ENCODE measurements at regions not wholly inside any gene's neighbourhood (a gene's known extent, or its start where the extent isn't known, plus 50 kb on each side); places are given as distances from the start of the nearest gene placed in this dataset.

- H3K27me3 Mint-ChIP-seq (ENCODE audit: insufficient read depth), result no peaks in the 10 kb centered on the region; the same call in 1 of the 2 replicates
- TF ChIP-seq, protein P1, sequence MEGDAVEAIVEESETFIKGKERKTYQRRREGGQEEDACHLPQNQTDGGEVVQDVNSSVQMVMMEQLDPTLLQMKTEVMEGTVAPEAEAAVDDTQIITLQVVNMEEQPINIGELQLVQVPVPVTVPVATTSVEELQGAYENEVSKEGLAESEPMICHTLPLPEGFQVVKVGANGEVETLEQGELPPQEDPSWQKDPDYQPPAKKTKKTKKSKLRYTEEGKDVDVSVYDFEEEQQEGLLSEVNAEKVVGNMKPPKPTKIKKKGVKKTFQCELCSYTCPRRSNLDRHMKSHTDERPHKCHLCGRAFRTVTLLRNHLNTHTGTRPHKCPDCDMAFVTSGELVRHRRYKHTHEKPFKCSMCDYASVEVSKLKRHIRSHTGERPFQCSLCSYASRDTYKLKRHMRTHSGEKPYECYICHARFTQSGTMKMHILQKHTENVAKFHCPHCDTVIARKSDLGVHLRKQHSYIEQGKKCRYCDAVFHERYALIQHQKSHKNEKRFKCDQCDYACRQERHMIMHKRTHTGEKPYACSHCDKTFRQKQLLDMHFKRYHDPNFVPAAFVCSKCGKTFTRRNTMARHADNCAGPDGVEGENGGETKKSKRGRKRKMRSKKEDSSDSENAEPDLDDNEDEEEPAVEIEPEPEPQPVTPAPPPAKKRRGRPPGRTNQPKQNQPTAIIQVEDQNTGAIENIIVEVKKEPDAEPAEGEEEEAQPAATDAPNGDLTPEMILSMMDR (IDR thresholded peaks at IDR 0.05), result no peak
- H3K9me3 Mint-ChIP-seq, result no peaks in the 10 kb centered on the region
These were observed 318.5 kb upstream of the B3GALT2 start for GRCh38 chr1:193504920-193505319.

DNA sequence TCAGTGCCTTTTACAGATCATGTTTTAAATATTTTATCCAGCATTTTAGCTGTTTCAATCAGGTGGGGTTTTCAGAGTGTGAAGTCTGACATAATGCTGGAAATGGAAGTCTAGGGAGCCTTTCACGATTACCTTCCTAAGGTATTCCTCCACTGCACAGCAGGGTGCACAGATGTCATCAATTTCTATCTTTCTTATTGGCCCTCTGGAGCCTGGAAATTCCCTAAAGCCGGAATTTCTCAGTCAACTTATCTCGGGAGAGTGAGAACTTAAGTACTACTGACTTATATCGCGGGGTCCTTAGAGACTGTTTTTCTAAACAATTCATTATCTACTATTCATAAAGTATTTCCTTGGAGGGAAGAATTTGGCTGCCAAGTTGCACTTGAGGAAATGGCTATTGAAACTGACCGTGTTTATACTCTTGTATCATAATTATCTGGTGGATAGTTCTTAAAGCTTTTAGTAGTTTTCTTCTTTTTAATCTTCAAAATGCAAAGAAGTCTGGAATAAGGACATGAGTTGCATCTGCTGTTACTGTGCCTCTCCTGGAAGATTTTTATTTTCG is 311.8 kb upstream of the B3GALT2 start:
- no peak overlapping the region for H3K4me3 Mint-ChIP-seq
- H3K4me1 Mint-ChIP-seq (ENCODE audit: low read depth), result no peaks in the 10 kb centered on the region
- H3K9me3 Mint-ChIP-seq, result no peaks in the 10 kb centered on the region
- H3K36me3 Mint-ChIP-seq (ENCODE audit: low read depth), result no peaks in the 10 kb centered on the region
- DNase-seq, result no peak
- H3K27me3 Mint-ChIP-seq (ENCODE audit: insufficient read depth), result no peaks in the 10 kb centered on the region
- H3K27ac Mint-ChIP-seq, result no peak overlapping the region
- TF ChIP-seq, protein P1 (IDR thresholded peaks at IDR 0.05), result no peak

More at GRCh38 chr1:193504920-193505319, 318.5 kb upstream of the B3GALT2 start:
- H3K36me3 Mint-ChIP-seq (ENCODE audit: low read depth), result no peaks in the 10 kb centered on the region
- H3K4me1 Mint-ChIP-seq (ENCODE audit: low read depth), result no peaks in the 10 kb centered on the region
- no peak overlapping the region for H3K27ac Mint-ChIP-seq
- DNase-seq, result no peak
- no peak overlapping the region for H3K4me3 Mint-ChIP-seq

- Mint-ChIP-seq H3K27me3 (ENCODE audit: insufficient read depth) (no peaks in the 10 kb centered on the region), H3K27ac (no peak overlapping the region)
These were observed 308.0 kb upstream of the B3GALT2 start for GRCh38 chr1:193494368-193494767.

GRCh38 chr1:193489191-193489590 is 302.8 kb upstream of the B3GALT2 start:
- no peak for DNase-seq
- H3K9me3 Mint-ChIP-seq, result peaks cover 4% of the 10 kb centered on the region; the same call in 1 of the 2 replicates
- H3K27ac Mint-ChIP-seq, result no peak overlapping the region
- no peaks in the 10 kb centered on the region for H3K27me3 Mint-ChIP-seq (ENCODE audit: insufficient read depth)
- TF ChIP-seq, protein P1 (IDR thresholded peaks at IDR 0.05), result no peak
- H3K36me3 Mint-ChIP-seq (ENCODE audit: low read depth), result no peaks in the 10 kb centered on the region
- H3K4me3 Mint-ChIP-seq, result no peak overlapping the region
- peaks cover 11% of the 10 kb centered on the region; the same call in 1 of the 2 replicates for H3K4me1 Mint-ChIP-seq (ENCODE audit: low read depth)

More at GRCh38 chr1:193494368-193494767, 308.0 kb upstream of the B3GALT2 start:
- no peak for DNase-seq
- H3K4me1 Mint-ChIP-seq (ENCODE audit: low read depth), result no peaks in the 10 kb centered on the region; the same call in 1 of the 2 replicates
- TF ChIP-seq, protein P1 (IDR thresholded peaks at IDR 0.05), result no peak
- H3K9me3 Mint-ChIP-seq, result peaks cover 4% of the 10 kb centered on the region; the same call in 1 of the 2 replicates
- no peak overlapping the region for H3K4me3 Mint-ChIP-seq
- H3K36me3 Mint-ChIP-seq (ENCODE audit: low read depth), result no peaks in the 10 kb centered on the region

DNA sequence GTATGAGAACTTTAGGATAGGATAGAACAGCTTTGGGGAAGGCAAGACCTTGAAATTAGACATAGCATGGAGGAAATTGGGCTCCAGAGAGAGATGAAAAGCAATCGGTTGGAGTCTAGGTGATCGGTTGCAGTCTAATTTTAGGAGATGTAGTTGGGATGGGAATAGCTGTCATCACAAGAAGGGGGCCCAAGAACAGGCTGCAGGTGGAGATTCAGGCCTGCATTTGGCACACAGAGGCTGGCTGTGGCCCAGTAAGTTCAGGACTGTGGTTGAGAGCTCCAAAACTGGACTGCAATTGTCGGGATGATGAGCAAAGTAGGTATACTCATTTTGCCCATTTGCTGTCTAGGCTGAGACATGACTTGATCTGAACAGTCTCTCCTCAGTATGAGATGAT is 301.3 kb upstream of the B3GALT2 start:
- H3K27ac Mint-ChIP-seq, result no peak overlapping the region
- H3K27me3 Mint-ChIP-seq (ENCODE audit: insufficient read depth), result no peaks in the 10 kb centered on the region
- no peaks in the 10 kb centered on the region for H3K36me3 Mint-ChIP-seq (ENCODE audit: low read depth)
- H3K4me1 Mint-ChIP-seq (ENCODE audit: low read depth), result peaks cover 11% of the 10 kb centered on the region; the same call in 1 of the 2 replicates
- DNase-seq, result no peak
- TF ChIP-seq, protein P1 (IDR thresholded peaks at IDR 0.05), result no peak
- H3K4me3 Mint-ChIP-seq, result no peak overlapping the region
- peaks cover 4% of the 10 kb centered on the region; the same call in 1 of the 2 replicates for H3K9me3 Mint-ChIP-seq
